ENCODE measurements at regions not wholly inside any gene's neighbourhood (a gene's known extent, or its start where the extent isn't known, plus 50 kb on each side); places are given as distances from the start of the nearest gene placed in this dataset.
"Not testable (repeated sequence)": the region's sequence is repeated elsewhere in the genome, so short reads cannot be mapped to it uniquely, and the experiment has no call there.

- not testable (repeated sequence) for DNase-seq (ENCODE audit: low spot score)
These were observed 62.7 kb upstream of the EZR start for GRCh38 chr6:158881884-158882283.

DNA sequence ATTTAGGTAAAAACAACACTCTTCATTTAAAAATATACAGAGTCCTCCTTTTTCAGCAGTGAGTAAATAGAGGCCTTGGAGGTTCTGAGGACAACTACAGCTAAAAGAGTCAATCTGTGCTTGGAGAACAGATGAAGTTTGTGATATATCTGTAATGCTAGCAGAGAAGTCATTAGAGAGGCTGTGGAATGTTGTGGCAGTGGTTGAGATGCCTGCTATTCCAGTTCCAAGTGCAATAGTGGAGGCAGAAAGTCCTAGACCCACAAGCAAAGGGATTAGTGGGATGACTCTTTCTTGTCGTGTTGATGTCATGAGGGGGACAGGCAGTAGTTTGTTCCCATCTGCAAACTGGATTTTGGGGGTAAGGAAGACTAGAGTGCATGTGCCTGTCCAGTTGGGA is 62.1 kb upstream of the EZR start:
- DNase-seq (ENCODE audit: low spot score), result not testable (repeated sequence)

DNA sequence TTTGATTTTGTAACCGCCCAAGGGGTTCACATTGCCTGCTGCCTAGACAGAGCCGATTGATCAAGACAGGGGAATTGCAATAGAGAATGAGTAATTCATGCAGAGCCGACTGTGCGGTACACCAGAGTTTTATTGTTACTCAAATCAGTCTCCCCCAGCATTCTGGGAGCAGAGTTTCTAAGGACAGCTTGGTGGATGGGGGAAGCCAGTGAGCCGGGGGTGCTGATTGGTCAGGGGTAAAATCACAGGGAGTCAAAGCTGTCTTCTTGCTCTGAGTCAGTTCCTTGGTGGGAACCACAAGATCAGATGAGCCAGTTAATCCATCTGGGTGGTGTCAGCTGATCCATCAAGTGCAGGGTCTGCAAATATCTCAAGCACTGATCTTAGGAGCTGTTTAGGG is 60.0 kb upstream of the EZR start:
- DNase-seq (ENCODE audit: low spot score), result peak; percentile 93

- no peak for DNase-seq (ENCODE audit: low spot score)
These were observed 58.5 kb upstream of the EZR start for GRCh38 chr6:158877716-158878115.

DNA sequence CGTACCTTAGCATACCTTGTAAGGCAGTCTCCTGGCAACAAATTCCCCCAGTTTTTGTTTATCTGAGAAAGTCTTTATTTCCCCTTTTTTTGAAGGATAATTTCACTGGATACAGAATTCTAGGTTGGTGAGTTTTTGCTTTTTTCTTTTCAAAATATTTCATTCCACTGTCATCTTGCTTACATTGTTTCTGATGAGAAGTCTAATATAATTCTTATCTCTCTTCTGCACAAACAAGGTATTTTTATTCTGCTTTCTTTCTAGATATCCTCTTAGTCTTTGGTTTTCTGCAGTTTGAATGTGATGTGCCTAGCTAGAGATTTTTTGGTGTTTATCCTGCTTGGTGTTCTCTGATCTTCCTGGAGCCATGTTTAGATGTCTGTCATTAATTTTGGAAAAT is 57.7 kb upstream of the EZR start:
- no peak for DNase-seq (ENCODE audit: low spot score)

- no peak for DNase-seq (ENCODE audit: low spot score)
These were observed 51.4 kb upstream of the EZR start for GRCh38 chr6:158870649-158870957.

- DNase-seq (ENCODE audit: low spot score), result peak; percentile 97
These were observed 50.9 kb upstream of the EZR start for GRCh38 chr6:158869826-158870648.

- DNase-seq (ENCODE audit: low spot score), result peak; percentile 80
These were observed 50.0 kb upstream of the EZR start for GRCh38 chr6:158868890-158869825.
